GM23338 (cell line): ENCODE measurements at regions not wholly inside any gene's neighbourhood (a gene's known extent, or its start where the extent isn't known, plus 50 kb on each side); places are given as distances from the start of the nearest gene placed in this dataset.

Experiments
- ATAC-seq: fragments of 200-7000 bp; cut with Tn5 transposase; 3 replicates; pipeline ENCODE4 v1.9.1; 2020
- DNase-seq: peaks from one replicate; pipeline ENCODE4 v3.0.0-alpha.2; 2015; ENCODE audit warnings: low spot score
- H2AFZ ChIP-seq: fragments of 200-600 bp; sonication (generic); 2 replicates; pipeline ENCODE4 v1.8.0; 2016; ENCODE audit warnings: antibody characterized with exemption, mild to moderate bottlenecking, moderate library complexity
- H3F3A ChIP-seq: fragments of 200-600 bp; sonication (generic); replicated peaks from 2 replicates; pipeline ENCODE4 v1.8.0; 2017; ENCODE audit warnings: antibody characterized with exemption, mixed run types, low read depth
- H3K27ac ChIP-seq: fragments of 200-600 bp; sonication (generic); 2 replicates; pipeline ENCODE4 v1.6.1; 2016; ENCODE audit warnings: low read depth
- H3K27me3 ChIP-seq: fragments of 200-600 bp; sonication (generic); 2 replicates; pipeline ENCODE4 v1.8.0; 2016; ENCODE audit warnings: mild to moderate bottlenecking, mixed run types, moderate library complexity; ENCODE audit not compliant: insufficient read depth
- H3K36me3 ChIP-seq: fragments of 200-600 bp; sonication (generic); 2 replicates; pipeline ENCODE4 v1.8.0; 2016; ENCODE audit warnings: mild to moderate bottlenecking; ENCODE audit not compliant: insufficient read depth
- H3K4me1 ChIP-seq: fragments of 200-600 bp; sonication (generic); 2 replicates; pipeline ENCODE4 v1.8.0; 2016; ENCODE audit warnings: mild to moderate bottlenecking, moderate library complexity; ENCODE audit not compliant: insufficient read depth
- H3K4me2 ChIP-seq: fragments of 200-600 bp; sonication (generic); 2 replicates; pipeline ENCODE4 v1.7.1; 2017; ENCODE audit warnings: mixed run types
- H3K4me3 ChIP-seq: fragments of 200-600 bp; sonication (generic); 2 replicates; pipeline ENCODE4 v1.6.1; 2016; ENCODE audit warnings: mixed run types
- H3K79me2 ChIP-seq: fragments of 200-600 bp; sonication (generic); replicated peaks from 2 replicates; pipeline ENCODE4 v1.8.0; 2017; ENCODE audit warnings: mild to moderate bottlenecking; ENCODE audit not compliant: insufficient read depth
- H3K9me2 ChIP-seq: fragments of 200-600 bp; sonication (generic); 2 replicates; pipeline ENCODE4 v1.8.0; 2017; ENCODE audit not compliant: insufficient read depth
- H4K20me1 ChIP-seq: fragments of 200-600 bp; sonication (generic); replicated peaks from 2 replicates; pipeline ENCODE4 v1.8.0; 2017; ENCODE audit warnings: mild to moderate bottlenecking; ENCODE audit not compliant: insufficient read depth
- H3K27ac Mint-ChIP-seq: 2 replicates; pipeline ENCODE4 v1.8.0; 2020; ENCODE audit warnings: inconsistent platforms, mild to moderate bottlenecking, moderate library complexity, mixed read lengths
- H3K27me3 Mint-ChIP-seq: 3 replicates; pipeline ENCODE4 v1.8.0; 2022; ENCODE audit warnings: low read depth, mild to moderate bottlenecking, moderate library complexity, mixed read lengths, inconsistent platforms; ENCODE audit not compliant: insufficient read depth, poor library complexity
- H3K36me3 Mint-ChIP-seq: 3 replicates; pipeline ENCODE4 v1.8.0; 2021; ENCODE audit warnings: low read depth, mild to moderate bottlenecking, inconsistent platforms, moderate library complexity, mixed read lengths
- H3K4me1 Mint-ChIP-seq: 3 replicates; pipeline ENCODE4 v1.8.0; 2020; ENCODE audit warnings: mild to moderate bottlenecking, inconsistent platforms, mixed read lengths
- H3K4me3 Mint-ChIP-seq: 3 replicates; pipeline ENCODE4 v1.8.0; 2021; ENCODE audit warnings: moderate library complexity, mild to moderate bottlenecking, inconsistent platforms, mixed read lengths
- H3K9me3 Mint-ChIP-seq: 3 replicates; pipeline ENCODE4 v1.8.0; 2020; ENCODE audit warnings: moderate library complexity, mild to moderate bottlenecking, inconsistent platforms, mixed read lengths
- CTCF ChIP-seq, 2 experiments: fragments of 200-600 bp in 1 of 2; sonication (generic) in 1 of 2; conservative IDR thresholded peaks; 2 replicates each; pipeline versions ENCODE4 v1.5.1 to v1.6.1; 2016 to 2017; ENCODE audit warnings: antibody characterized with exemption in 2 of 2, low read depth in 2 of 2, mild to moderate bottlenecking in 2 of 2, moderate library complexity in 1 of 2
- EZH2 ChIP-seq: fragments of 200-600 bp; sonication (generic); IDR thresholded peaks from one replicate; pipeline ENCODE4 v1.8.0; 2017; ENCODE audit warnings: antibody characterized with exemption, mild to moderate bottlenecking, low read depth; ENCODE audit not compliant: unreplicated experiment
- EZH2phosphoT487 ChIP-seq: fragments of 200-600 bp; sonication (generic); IDR thresholded peaks from one replicate; pipeline ENCODE4 v1.8.1; 2018; ENCODE audit warnings: antibody characterized with exemption; ENCODE audit not compliant: unreplicated experiment
- JUNB ChIP-seq: IDR thresholded peaks from one replicate; pipeline ENCODE4 v1.6.1; 2016; ENCODE audit warnings: antibody characterized with exemption; ENCODE audit not compliant: unreplicated experiment
- POLR2AphosphoS5 ChIP-seq: IDR thresholded peaks from 2 replicates; pipeline ENCODE4 v1.6.1; 2016; ENCODE audit warnings: antibody characterized with exemption, low read depth
- STAT1 ChIP-seq: IDR thresholded peaks from one replicate; pipeline ENCODE4 v1.6.1; 2016; ENCODE audit warnings: antibody characterized with exemption; ENCODE audit not compliant: unreplicated experiment
- ZNF114 ChIP-seq: fragments of 250-450 bp; sonication (Bioruptor Pico); IDR thresholded peaks from 2 replicates; pipeline ENCODE4 v1.5.0; 2020; ENCODE audit warnings: mild to moderate bottlenecking, moderate library complexity
- ZNF331 ChIP-seq: fragments of 250-450 bp; sonication (Bioruptor Pico); IDR thresholded peaks from 2 replicates; pipeline ENCODE4 v1.5.0; 2020; ENCODE audit warnings: low read depth, mild to moderate bottlenecking, moderate library complexity
- ZNF462 ChIP-seq: fragments of 250-450 bp; sonication (Bioruptor Pico); IDR thresholded peaks from 2 replicates; pipeline ENCODE4 v1.5.0; 2020; ENCODE audit warnings: mild to moderate bottlenecking, moderate library complexity
- TF ChIP-seq, protein P1 (sequence below): IDR thresholded peaks from 2 replicates; pipeline ENCODE4 v1.6.1; 2016; ENCODE audit warnings: antibody characterized with exemption

DNA sequence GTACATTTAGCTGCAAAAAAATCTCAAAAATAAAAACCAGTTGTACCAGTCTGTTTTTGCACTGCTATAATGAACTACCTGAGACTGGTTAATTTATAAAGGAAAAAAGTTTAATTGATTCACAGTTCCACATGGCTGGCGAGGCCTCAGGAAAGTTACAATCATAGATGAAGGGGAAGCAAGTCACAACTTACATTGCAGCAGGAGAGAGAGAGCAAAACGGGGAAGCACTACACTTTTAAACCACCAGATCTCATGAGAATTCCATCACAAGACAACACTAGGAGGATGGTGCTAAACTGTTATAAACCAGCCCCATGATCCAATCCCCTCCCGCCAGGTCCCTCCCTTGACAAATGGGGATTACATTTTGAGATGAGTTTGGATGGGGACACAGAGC is 186.0 kb downstream of the TMTC3 start:
- TF ChIP-seq EZH2 (no peak), CTCF (conservative IDR thresholded peaks at IDR 0.05; ENCODE audit: low read depth in 2 of 2) (no peak), ZNF114 (CRISPR knock-in tag) (no peak), STAT1 (no peak)
- H2AFZ ChIP-seq, result no peak overlapping the region; the same call in 1 of the 2 replicates
- ATAC-seq, result no peak

GRCh38 chr12:88329833-88330232 is 187.7 kb downstream of the TMTC3 start:
- peaks cover 2% of the 10 kb centered on the region; the same call in 1 of the 3 replicates for H3K4me1 Mint-ChIP-seq
- peaks cover 3% of the 10 kb centered on the region for H3K27me3 Mint-ChIP-seq
- no peak for DNase-seq
- H3K4me3 Mint-ChIP-seq, result no peak overlapping the region
- Histone ChIP-seq H4K20me1 (no peaks in the 10 kb centered on the region), H3K4me3 (no peak overlapping the region), H3K27ac (no peak overlapping the region), H3K4me2 (no peak overlapping the region), H3K4me1 (no peaks in the 10 kb centered on the region), H3F3A (no peaks in the 10 kb centered on the region), H2AFZ (no peak overlapping the region), H3K36me3 (no peaks in the 10 kb centered on the region), H3K9me2 (peaks cover 3% of the 10 kb centered on the region; the same call in 1 of the 2 replicates), H3K79me2 (no peaks in the 10 kb centered on the region), H3K27me3 (no peaks in the 10 kb centered on the region)
- no peak for ATAC-seq
- peaks cover 4% of the 10 kb centered on the region; the same call in 1 of the 3 replicates for H3K36me3 Mint-ChIP-seq
- TF ChIP-seq STAT1, result no peak
- TF ChIP-seq EZH2, result no peak
- TF ChIP-seq ZNF462 (CRISPR knock-in tag), result no peak
- TF ChIP-seq JUNB, result no peak
- TF ChIP-seq, protein P1, sequence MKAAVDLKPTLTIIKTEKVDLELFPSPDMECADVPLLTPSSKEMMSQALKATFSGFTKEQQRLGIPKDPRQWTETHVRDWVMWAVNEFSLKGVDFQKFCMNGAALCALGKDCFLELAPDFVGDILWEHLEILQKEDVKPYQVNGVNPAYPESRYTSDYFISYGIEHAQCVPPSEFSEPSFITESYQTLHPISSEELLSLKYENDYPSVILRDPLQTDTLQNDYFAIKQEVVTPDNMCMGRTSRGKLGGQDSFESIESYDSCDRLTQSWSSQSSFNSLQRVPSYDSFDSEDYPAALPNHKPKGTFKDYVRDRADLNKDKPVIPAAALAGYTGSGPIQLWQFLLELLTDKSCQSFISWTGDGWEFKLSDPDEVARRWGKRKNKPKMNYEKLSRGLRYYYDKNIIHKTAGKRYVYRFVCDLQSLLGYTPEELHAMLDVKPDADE, result no peak
- TF ChIP-seq POLR2AphosphoS5, result no peak
- no peak for TF ChIP-seq EZH2phosphoT487
- TF ChIP-seq ZNF331, result no peak
- peaks cover 7% of the 10 kb centered on the region; the same call in 2 of the 3 replicates for H3K9me3 Mint-ChIP-seq
- no peak overlapping the region for H3K27ac Mint-ChIP-seq

More for the DNA sequence above, 186.0 kb downstream of the TMTC3 start:
- Mint-ChIP-seq H3K4me1 (no peaks in the 10 kb centered on the region), H3K4me3 (no peak overlapping the region), H3K27ac (no peak overlapping the region), H3K36me3 (peaks cover 4% of the 10 kb centered on the region; the same call in 1 of the 3 replicates), H3K9me3 (peaks cover 7% of the 10 kb centered on the region; the same call in 2 of the 3 replicates), H3K27me3 (no peaks in the 10 kb centered on the region)
- Histone ChIP-seq H3K36me3 (no peaks in the 10 kb centered on the region), H4K20me1 (no peaks in the 10 kb centered on the region), H3K4me3 (no peak overlapping the region), H3K4me2 (no peak overlapping the region), H3F3A (no peaks in the 10 kb centered on the region), H3K4me1 (no peaks in the 10 kb centered on the region), H3K27me3 (no peaks in the 10 kb centered on the region), H3K79me2 (no peaks in the 10 kb centered on the region), H3K9me2 (peaks cover 3% of the 10 kb centered on the region; the same call in 1 of the 2 replicates), H3K27ac (no peak overlapping the region)
- no peak for DNase-seq
